ENCODE measurements at regions not wholly inside any gene's neighbourhood (a gene's known extent, or its start where the extent isn't known, plus 50 kb on each side); places are given as distances from the start of the nearest gene placed in this dataset.
"Not testable (repeated sequence)": the region's sequence is repeated elsewhere in the genome, so short reads cannot be mapped to it uniquely, and the experiment has no call there.

DNA sequence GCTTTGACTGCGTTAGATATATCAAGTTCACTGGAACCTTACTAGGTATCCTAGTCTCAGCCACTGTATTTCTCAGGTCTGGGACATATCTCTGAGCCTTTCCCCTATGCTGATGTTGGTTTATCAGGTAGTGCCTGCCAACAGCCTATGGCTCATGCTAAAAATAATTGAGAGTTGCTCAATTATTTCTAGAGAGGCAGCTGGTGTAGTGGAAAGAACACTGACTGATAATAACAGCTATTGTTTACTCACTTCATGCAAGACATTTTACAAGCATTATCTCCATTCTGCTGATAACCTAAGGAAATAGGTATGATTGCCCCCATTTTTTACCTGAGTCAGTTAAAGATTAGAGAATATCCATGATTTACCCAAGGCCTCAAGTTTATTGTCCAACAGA lies 231.4 kb downstream of the LRRN1 start:
- DNase-seq = no peak

GRCh38 chr3:4033296-4033695 lies 234.1 kb downstream of the LRRN1 start:
- no peak for DNase-seq

DNA sequence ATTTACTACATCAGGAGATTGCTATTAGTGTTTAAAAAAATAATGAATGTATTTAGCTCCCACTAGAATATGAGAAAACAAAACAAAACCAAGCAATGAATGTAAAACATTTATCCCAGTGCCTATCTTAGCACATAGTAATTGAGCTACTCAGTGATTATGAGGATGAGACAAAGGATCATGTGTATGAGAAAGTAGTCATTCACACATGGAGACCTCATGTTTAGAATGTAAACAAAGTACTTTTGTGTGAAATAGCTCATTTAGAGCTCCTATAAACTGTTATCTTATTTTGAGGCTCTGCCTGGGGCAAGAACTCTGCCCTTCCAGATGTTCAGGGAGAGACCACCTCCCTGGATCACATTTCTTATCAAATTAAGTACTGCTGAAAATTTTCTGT lies 236.8 kb downstream of the LRRN1 start:
- no peak for DNase-seq

GRCh38 chr3:4038351-4038750 lies 239.1 kb downstream of the LRRN1 start:
- DNase-seq = no peak

DNA sequence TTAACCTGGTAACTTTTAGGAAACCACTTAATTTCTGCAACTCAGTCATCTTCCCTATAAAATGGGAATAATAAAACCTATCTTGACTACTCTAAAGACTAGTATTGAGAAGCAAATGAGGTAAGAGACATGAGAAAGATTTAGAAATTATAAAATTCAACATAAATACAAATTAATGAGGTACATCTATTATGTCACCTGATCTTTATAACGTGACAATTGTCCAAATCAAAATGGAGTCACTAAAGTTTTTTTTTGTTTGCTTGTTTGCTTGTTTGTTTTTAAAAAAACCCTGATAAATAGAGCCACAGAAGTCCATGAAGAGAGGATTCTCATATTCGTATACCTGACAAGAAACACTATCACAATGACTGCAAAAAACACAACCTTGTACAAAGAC lies 242.8 kb downstream of the LRRN1 start:
- DNase-seq = no peak

GRCh38 chr3:4042869-4043268 lies 243.6 kb downstream of the LRRN1 start:
- DNase-seq = no peak

- no peak for DNase-seq
These were observed 244.8 kb downstream of the LRRN1 start for GRCh38 chr3:4043867-4044575.

GRCh38 chr3:4044619-4045018 lies 245.4 kb downstream of the LRRN1 start:
- no peak for DNase-seq

- DNase-seq = no peak
These were observed 246.5 kb downstream of the LRRN1 start for GRCh38 chr3:4045756-4046155.

DNA sequence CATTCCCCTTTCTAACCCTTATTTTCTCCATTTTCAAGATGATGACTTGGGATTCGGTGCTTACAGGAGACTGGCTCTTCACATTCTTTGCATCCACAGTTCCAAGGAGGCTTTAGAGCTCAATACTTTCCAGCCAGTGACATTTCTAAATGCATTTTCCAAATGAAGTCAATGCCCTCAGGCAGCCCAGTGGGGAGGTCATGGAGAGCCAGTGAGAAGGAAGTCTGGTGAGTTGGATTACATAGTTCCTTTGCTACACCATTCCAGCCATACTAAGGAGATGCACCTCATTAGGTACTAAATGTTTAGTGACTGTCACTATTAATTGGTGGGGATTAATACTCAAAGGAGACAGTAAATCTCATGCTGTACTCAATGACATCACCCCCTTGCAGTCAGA lies 248.1 kb downstream of the LRRN1 start:
- no peak for DNase-seq

GRCh38 chr3:4052706-4053105 lies 250.5 kb upstream of the SETMAR start:
- DNase-seq = no peak

DNA sequence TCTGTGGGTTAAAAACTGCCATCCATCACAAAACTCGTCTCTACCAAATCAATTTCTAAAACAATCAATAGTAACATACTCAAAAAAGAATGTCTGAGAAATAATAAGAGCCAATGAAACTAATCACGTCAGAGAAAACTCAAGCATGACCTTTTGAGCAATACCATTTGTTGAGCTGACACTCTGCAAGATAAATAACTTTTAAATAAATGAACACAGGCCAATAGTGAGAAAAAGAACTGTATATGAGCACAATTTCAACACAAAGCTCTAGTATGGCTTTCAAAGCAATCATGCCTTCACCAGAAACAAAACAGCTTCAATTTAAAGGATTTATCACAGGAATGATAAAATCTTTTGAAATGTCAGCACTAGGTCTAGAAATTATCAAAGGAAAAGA lies 249.2 kb upstream of the SETMAR start:
- no peak for DNase-seq

- no peak for DNase-seq
These were observed 243.1 kb upstream of the SETMAR start for GRCh38 chr3:4060064-4060463.

- no peak for DNase-seq
These were observed 242.6 kb upstream of the SETMAR start for GRCh38 chr3:4060603-4061002.

DNA sequence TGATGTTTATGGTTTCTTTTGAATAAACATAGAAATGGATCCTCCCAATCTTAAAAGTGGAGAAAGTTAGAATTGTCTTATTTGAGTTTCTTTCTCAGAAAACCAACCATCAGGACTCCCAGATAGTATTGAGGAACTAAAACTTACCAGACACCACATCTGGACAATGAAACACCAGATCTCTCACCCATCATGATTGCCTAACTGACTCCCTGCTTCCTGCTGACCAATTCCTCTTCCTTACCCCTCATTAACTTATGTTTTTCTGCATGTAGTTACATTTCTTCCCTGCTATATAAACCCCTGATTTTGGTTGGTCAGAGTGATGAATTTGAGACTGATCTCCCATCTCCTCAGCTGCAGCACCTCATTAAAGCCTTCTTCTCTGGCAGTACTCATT lies 242.0 kb upstream of the SETMAR start:
- no peak for DNase-seq

GRCh38 chr3:4061783-4062360 lies 241.3 kb upstream of the SETMAR start:
- DNase-seq = no peak

DNA sequence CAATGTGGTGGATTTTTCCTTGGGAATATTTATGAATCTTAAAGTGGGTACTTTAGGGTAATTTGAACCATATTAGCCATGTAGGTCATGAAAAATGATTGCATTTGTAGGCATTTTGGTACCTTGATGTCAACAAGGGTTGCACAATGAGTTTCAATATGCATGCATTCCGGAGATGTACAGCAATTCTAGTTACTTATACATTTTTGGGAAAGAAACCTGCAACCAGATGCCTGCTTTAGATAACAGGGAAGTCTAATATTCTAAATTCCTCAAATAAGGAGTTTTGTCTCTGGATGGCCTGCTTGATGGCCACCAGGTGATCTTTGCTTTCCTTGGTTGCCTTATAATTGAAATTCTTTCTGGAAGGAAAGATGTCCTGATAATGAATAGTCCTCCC lies 240.5 kb upstream of the SETMAR start:
- DNase-seq = no peak

GRCh38 chr3:4063916-4064574 lies 239.1 kb upstream of the SETMAR start:
- DNase-seq = no peak

DNA sequence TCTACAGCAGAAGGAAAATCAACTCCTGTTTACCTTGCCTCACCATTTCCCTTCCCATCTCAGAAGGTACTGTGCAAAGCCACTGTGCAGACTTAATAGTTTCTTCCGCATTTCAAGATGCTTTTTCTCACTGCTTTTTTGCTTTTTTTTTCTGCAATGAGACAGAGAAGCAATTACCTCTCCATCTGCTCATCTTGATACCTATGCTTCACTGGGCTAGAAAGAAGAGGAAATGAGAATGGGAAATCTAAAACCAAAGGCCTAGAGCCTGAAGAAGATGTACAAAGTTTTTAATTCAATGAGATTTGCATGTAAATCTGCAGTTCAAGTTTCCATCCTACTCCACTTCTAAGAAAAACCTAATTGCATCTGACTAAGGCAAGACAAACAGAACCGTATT lies 238.1 kb upstream of the SETMAR start:
- DNase-seq = no peak

- DNase-seq = no peak
These were observed 237.6 kb upstream of the SETMAR start for GRCh38 chr3:4065554-4065953.

DNA sequence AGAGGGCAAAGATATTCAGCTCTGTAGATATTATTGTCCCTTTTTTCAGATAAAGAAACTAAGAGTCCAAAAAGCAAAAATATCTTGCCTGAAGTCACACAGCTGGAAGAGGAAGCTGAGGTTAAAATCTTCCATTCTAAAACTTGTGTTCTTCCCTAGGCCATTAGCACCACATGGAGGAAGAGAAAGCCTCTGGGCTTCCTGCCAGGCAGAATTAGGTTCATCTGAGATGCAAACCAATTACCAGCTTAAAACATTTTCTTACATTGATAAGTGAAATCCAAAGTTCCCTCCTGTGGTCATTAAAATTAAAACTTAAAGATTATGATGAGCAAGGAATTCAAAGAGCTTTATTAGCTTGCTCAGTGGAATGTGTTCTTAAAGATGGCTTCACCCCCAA lies 235.3 kb upstream of the SETMAR start:
- DNase-seq = no peak

- DNase-seq = no peak
These were observed 233.4 kb upstream of the SETMAR start for GRCh38 chr3:4069796-4070195.

GRCh38 chr3:4071481-4072184 lies 231.5 kb upstream of the SETMAR start:
- DNase-seq = no peak

GRCh38 chr3:4077278-4077677 lies 225.9 kb upstream of the SETMAR start:
- not testable (repeated sequence) for DNase-seq
